Left ventricle myocardium superior (tissue), 1 donor: ENCODE measurements at regions not wholly inside any gene's neighbourhood (a gene's known extent, or its start where the extent isn't known, plus 50 kb on each side); places are given as distances from the start of the nearest gene placed in this dataset.
"Not testable (repeated sequence)": the region's sequence is repeated elsewhere in the genome, so short reads cannot be mapped to it uniquely, and the experiment has no call there.

Experiments
- ATAC-seq: fragments of 200-7000 bp; cut with Tn5 transposase; one replicate; pipeline ENCODE4 v1.9.1; 2020; ENCODE audit warnings: mild to moderate bottlenecking, moderate library complexity
- DNase-seq: peaks from one replicate; pipeline ENCODE4 v3.0.0-alpha.2; 2020
- intact Hi-C: fragments of 100-400 bp; cut with micrococcal nuclease; formaldehyde crosslinking; loops from one replicate; pipeline ENCODE4 v1.11.0; 2022
- donor health status: DM: no; HTN: yes; CAD: no; lungs with severe emphysema.

DNA sequence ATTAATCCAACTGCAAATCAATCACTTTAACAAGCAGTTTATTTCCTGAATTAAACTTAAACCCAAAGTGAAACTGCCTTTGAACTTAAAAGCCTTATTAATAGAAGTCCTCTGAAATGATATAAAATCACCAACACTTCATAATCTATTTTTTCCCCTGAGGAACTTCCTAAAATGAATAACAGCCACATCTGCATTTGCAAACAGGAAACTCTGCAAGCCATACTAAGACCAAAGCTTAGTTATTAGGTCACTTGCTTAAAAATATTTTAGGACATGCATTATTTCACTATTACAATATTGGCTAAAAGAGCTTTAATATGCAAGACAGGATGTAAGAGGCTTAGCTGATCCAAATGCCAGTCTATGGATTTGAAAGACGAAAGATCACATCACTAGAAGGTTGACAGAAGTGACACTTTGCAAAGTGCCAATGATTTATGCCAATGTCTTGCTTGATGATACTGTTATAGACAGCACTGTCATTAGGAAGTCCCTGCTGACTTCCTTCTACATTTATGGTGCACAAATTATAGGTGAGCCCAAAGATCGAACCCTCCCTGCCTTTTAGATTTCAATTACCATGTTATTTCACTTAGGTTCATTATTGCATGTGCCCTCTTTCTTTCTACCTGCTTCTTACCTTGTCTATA is 99.9 kb upstream of the SKAP2 start:
- no peak for ATAC-seq
- DNase-seq = no peak

DNA sequence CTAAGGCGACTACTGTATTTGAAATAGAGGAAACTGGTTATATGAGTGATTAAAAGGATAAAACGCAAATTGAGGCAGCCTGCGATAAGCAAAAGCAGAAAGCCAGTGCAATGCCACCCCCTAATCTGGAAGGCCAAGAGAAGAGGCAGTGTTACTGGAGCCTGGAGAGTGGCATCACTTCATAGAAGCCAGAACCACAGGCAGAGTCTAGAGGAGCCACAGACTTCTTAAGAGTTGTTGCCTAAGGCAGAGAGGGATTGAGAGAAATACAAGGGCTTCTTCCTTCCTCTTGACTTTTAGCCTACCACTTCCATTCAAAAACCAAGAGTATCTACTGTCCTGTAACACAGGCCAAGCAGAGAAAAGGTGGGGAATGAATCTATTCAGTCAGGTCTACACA is 94.9 kb upstream of the SKAP2 start:
- intact Hi-C loops = no loop called here
- no peak for ATAC-seq
- DNase-seq = no peak

More for the DNA sequence above, 99.9 kb upstream of the SKAP2 start:
- intact Hi-C loops = no loop called here

DNA sequence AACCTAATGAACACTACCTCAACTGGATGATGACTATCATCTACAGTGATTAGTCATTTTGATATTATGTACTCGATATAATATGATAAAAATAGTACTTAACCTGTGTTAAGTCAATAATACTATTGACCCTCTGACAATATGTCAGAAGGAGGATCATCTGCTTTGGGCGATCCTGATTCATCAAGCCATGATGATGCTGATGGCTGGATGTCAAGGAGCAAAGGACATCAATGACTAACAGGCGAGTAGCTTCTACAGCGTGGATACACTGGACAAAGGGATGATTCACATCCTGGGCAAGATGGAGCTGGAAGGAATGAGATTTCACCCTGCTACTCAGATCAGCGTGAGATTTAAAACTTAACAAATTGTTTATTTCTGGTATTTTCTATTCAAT is 94.4 kb upstream of the SKAP2 start:
- intact Hi-C loops = no loop called here
- no peak for ATAC-seq
- no peak for DNase-seq

DNA sequence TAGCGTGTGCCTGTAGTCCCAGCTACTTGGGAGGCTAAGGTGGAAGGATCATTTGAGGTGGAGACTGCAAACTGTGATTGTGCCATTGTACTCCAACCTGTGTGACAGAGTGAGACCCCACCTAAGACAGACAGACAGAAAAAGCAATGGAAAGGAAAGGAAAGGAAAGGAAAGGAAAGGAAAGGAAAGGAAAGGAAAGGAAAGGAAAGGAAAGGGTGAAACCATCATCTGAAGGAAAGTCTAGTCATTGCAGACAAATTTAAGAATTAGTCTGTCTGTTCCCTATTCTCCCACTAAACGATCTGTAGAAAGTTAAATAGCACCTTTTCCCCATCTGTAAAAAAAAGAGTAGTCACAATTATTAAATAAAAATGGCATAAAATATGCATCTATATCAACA is 91.1 kb upstream of the SKAP2 start:
- ATAC-seq (no peak), DNase-seq (no peak)
- intact Hi-C loops = no loop called here

- DNase-seq = no peak
- intact Hi-C loops = no loop called here
- ATAC-seq = no peak
Measured at GRCh38 chr7:26954951-26955350, 90.6 kb upstream of the SKAP2 start.

- DNase-seq = no peak
- intact Hi-C loops = no loop called here
- no peak for ATAC-seq
Measured at GRCh38 chr7:26951407-26951950, 87.1 kb upstream of the SKAP2 start.

DNA sequence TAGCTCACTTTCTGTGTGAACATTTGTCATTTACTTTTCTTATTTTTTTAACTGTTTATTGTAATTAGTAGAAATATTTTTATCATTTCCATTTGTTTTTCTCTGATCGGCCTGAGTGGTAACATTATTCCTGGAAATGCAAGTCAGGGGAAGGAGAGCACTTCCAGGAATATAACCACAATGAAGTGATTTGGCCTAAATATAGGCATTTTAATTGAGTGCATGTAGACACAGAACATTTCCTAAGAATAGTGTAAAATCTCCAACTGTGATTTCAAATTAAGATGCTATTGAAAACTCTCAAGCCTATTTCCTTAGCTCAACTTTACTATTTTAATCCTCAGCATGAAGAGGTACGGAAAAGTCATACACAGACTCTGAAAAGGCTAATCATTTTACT is 86.5 kb upstream of the SKAP2 start:
- no peak for ATAC-seq
- no peak for DNase-seq
- intact Hi-C loops = no loop called here

DNA sequence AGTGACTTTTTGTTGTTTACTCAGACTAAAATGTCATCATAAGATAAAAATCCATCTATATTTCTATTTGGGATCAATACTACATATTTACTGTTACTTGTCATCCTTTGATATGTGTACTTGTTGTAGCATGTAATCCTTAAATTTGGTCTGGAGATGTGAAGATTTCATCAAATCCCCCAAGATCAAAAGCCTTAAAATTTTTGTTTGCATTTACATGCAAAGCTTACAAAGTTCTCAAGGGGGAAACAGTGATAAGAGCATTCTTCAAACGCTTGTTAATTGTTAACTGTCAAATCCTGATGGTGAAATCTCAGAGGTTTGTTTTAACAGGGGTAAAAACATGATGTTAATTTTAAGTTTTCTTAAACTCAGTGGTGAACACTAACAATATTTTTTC is 84.9 kb upstream of the SKAP2 start:
- no peak for DNase-seq
- intact Hi-C loops = no loop called here
- ATAC-seq = no peak

DNA sequence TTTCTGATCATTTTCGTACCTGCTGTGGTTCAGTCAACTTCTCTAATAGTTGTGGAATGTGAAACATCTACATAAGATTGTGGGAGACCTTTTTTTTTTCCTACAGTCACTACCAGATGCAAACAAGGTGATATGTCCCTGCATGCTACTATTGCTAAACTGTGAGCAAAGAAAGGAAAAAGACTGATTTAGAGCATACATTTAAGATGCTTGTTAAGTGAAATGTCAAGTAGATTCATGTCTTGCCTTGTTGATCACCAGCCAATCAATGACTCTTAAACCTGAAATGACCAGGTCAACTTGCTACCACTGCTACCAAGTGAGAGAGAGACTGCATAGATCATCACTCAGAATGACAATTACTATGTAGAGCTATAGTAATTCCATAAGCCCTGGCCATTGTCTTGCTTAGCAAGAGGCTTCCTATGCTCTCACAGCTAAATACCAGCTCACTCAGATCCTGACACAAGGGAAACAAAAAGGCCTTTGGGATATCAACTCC is 84.3 kb upstream of the SKAP2 start:
- DNase-seq (no peak), ATAC-seq (no peak)
- intact Hi-C loops = no loop called here

DNA sequence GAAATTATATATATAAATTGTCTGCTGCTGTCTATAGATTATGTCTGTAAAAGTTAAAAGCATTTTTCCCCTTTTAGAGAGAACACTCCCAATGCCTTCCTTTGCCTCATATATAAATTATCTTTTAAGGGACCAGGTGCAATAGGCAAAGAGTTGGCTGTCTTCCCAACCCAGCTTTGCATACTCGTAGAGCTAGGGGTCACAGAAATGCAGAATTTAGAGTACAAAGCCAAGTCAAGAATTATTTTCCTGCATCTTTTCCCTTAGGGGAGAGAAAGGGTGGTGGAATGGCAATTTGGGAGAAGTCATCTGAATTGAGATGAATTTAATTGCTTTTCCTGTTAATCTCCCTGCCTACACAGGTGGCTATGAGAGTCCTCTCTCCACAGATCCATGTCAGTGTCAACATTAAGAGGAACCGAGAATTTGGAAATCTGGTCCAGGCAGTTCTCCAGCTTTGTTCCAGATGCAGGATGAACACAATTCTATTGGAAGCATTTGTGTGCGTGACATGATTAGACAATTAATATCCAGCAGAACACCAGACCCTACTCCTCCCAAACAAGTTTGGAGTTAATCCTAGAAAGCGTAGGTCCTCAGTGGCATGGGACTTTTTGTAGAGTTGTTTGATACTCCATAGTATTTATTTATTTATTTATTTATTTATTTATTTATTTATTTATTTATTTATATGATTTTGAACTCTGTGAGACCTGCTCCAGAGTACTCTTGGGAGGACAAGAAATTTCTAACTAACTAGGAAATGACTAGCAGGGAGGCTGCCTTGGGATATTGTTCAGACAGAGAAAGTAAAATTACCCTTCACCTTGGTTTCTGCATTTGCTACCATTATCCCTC is 80.3 kb upstream of the SKAP2 start:
- no peak for DNase-seq
- intact Hi-C loops = no loop called here
- ATAC-seq = no peak

- DNase-seq = no peak
- intact Hi-C loops = no loop called here
- ATAC-seq = no peak
Measured at GRCh38 chr7:26937939-26938623, 73.7 kb upstream of the SKAP2 start.

- ATAC-seq = no peak
- intact Hi-C loops = no loop called here
- no peak for DNase-seq
Measured at GRCh38 chr7:26937306-26937705, 72.9 kb upstream of the SKAP2 start.

DNA sequence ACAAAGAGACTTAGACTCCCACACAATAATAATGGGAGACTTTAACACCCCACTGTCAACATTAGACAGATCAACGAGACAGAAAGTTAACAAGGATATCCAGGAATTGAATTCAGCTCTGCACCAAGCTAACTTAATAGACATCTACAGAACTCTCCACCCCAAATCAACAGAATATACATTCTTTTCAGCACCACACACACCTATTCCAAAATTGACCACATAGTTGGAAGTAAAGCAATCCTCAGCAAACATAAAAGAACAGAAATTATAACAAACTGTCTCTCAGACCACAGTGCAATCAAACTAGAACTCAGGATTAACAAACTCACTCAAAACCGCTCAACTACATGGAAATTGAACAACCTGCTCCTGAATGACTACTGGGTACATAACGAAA is 68.2 kb upstream of the SKAP2 start:
- DNase-seq, intact Hi-C loops, ATAC-seq: not testable (repeated sequence)

- ATAC-seq (no peak), DNase-seq (no peak)
- intact Hi-C loops = no loop called here
Measured at GRCh38 chr7:26930845-26931244, 66.5 kb upstream of the SKAP2 start.

GRCh38 chr7:26930201-26930600 is 65.8 kb upstream of the SKAP2 start:
- DNase-seq (no peak), ATAC-seq (no peak)
- intact Hi-C loops = no loop called here

- DNase-seq (no peak), ATAC-seq (no peak)
- intact Hi-C loops = no loop called here
Measured at GRCh38 chr7:26928703-26929347, 64.4 kb upstream of the SKAP2 start.

DNA sequence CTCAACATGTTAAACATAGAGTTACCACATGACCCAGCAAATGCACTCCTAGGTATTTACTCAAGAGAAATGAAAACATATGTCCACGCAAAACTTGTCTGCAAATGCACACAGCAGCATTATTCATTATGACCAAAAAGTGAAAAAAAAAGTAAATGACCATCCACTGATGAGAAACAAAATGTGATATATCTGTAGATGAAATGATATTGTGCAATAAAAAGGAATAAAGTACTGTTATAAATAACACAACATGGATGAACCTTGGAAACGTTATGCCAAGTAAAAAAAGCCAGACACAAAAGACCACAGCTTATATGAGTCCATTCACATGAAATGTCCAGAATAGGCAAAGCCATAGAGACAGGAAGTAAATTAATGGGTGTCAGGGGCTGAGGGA is 61.4 kb upstream of the SKAP2 start:
- no peak for ATAC-seq

GRCh38 chr7:26924149-26924767 is 59.9 kb upstream of the SKAP2 start:
- ATAC-seq = no peak
- intact Hi-C loops = no loop called here
- no peak for DNase-seq

More for the DNA sequence above, 61.4 kb upstream of the SKAP2 start:
- intact Hi-C loops = no loop called here
- DNase-seq = no peak

DNA sequence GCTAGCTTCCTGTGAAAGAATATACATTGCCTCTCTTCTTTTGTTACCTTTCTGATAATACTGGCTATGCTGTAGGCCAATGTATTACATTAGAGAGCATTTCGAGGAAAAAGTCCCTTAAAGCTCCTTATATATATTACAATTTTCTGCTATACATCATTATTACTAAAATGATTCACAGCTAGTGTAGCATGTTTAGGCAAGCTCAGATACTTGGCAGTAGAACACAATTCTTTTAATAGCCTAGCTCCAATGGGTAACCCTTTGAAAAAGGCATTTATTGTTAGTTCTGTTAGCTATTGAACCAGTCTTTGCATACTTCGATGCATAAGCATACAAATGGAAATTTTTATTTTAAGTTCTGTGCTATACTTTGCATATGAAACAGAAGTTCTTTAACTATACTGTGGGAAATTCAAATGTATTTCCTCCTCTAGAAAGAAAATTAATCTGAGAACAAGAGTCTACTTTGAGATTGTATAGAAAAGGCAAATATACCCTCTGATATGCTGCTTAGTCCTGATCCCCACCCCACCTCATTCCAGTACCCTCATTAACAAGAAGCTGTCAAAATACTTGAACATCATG is 55.6 kb upstream of the SKAP2 start:
- intact Hi-C loops = no loop called here
- DNase-seq (no peak), ATAC-seq (no peak)
